HG02678 (cell line): ENCODE measurements at regions not wholly inside any gene's neighbourhood (a gene's known extent, or its start where the extent isn't known, plus 50 kb on each side); places are given as distances from the start of the nearest gene placed in this dataset.

Experiments used
- ATAC-seq: cut with Tn5 transposase; IDR thresholded peaks from one replicate; pipeline ENCODE4 v1.9.1; 2021; ENCODE audit warnings: mild to moderate bottlenecking, moderate library complexity; ENCODE audit not compliant: unreplicated experiment

- ATAC-seq, result no peak
These were observed 209.4 kb upstream of the CIBAR2 start for GRCh38 chr16:85321509-85322271.

GRCh38 chr16:85323230-85323960 is 211.1 kb upstream of the CIBAR2 start:
- ATAC-seq, result no peak

GRCh38 chr16:85323961-85324253 is 211.6 kb upstream of the CIBAR2 start:
- ATAC-seq, result no peak

- no peak for ATAC-seq
These were observed 212.2 kb upstream of the CIBAR2 start for GRCh38 chr16:85324488-85324887.

DNA sequence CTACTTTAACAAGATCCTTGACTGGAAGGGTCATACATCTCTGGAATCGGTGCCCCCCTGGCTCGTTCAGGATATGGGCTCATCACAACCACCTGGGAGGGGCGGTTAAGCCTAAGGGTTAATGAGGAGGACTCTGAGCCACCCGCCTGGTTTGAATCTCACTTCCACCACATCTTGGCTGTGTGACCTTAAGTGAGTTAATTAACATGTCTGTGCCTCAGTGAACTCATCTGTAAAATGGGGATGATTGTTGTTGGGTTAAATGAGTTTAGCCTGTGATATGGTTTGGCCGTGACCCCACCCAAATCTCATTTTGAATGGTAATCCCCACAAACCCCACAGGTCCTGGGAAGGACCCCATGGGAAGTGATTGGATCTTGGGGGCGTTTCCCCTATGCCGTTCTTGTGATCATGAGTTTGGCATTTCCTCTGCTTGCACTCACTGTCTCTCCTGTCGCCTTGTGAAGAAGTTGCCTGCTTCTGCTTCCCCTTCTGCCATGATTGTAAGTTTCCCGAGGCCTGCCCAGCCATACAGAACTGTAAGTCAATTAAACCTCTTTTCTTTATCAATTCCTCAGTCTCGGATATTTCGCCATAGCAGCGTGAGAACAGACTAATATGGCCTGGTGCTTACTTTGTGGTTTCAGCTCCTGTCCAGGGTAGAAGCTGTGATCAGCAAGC is 214.0 kb upstream of the CIBAR2 start:
- no peak for ATAC-seq

DNA sequence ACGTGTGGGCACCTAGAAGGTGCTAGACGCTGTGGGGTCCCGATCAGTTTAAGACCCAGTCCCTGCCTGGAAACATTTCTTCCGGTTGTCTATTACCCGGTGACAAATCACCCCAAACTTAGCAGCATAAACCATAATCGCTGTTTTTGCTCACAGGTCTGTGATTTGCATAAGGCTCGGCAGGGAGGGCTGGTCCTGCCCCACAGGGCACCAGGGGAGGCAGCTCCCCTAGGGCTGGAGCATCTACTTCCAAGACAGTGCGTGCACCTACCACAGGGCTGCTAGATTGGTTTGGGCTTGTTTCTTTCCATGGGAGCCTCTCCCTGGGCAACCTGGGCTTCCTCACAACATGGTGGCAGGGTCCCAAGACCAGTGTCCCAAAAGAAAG is 214.5 kb upstream of the CIBAR2 start:
- no peak for ATAC-seq

DNA sequence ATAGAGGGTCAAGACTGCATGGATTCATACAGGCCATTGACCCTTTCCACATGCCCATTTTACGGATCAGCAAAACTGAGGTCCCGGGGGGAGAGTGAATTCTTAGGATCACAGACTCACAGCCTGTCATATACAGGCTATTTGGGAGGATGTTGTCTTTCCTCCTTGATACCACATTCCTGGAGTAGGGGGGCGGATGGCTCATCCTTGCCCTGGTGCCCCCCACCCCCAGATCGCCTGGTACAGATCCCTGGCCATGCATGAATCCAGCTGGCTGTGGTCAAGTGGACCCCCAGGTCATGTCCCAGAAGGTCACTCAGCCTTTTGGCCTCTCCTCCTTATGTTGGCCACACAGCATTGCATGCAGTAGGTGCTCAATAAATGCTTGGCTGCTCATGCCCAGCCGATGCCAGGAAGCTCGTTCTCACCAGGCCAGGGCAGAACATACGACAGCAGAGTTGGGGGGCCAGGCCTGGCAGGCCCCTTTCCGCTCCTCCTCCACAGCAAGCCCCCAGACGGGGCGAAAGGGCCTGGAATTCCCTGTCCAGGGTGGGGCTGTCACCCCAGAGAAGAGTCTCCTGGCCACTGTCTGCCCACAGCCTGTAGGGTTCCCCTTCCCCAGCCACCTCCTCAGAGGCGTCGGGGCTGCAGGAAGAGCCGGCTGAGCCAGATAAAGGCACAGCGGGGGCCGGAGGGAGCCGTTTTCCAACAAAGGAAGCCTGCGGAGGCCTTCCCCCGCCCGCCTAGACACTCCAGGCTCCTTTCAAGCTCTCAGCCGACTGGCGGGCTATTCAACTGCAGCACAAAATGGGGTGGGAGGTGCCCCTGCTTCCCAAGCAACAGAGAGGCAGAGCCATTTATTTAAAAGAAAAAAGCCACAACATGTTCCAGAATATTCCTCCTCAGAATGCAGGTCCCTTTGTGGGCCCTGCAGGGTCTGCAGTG is 215.7 kb upstream of the CIBAR2 start:
- no peak for ATAC-seq

DNA sequence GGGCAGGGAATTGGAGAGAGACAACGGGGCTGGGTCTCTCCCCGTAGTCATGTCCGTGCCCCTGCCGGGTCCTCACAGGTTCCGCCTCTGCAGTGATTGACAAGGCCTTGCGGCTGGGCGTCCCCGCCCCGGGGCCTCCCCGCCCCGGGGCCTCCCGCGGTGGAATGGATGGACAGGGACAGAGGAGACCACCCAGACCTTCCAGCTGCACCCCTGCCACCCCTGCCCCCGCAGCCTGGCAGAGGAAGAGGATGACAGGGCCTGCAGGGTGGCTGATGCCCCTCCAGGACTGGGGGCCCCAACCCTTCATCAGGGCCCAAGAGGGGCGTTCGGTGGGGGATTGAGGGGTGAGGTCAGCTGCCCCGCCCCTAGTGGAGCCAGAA is 216.4 kb upstream of the CIBAR2 start:
- no peak for ATAC-seq

DNA sequence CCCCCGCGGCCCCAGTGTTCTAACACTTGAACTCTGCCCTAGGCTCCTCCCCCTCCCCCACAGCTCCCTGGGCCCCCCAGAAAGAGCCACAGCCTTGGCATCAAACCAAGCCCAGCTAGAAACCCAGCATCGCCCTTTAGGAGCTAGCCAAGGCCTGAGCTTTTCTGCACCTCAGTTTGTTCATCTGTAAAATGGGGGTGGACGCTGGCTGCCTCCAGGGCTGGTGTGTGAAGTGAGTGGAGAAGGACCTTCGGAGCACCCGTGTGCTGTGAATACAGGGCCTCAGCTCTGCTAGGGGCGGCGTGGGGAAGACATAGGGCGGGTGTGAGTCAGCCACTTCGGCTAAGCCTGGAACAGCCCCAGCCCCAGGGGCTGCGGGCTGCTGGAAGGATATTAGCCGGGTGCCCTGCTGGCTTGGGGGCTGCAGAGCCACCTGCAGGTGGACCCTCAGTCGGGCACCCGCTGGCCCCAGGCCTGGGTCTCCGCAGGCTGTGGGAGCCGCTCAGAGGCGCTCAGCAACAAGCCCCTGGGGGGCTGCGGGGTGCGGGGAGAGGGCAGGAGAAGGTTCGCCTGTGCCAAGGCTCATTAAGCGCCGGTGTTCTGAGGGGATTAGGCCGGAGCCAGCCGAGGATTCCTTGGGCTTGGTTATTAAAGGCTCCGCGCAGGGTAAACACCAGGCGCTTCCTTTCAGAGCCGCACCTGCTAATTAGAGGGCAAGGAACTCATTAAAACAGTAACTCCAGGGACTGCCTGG is 217.0 kb upstream of the CIBAR2 start:
- ATAC-seq, result no peak

GRCh38 chr16:85330006-85330693 is 217.9 kb upstream of the CIBAR2 start:
- no peak for ATAC-seq

GRCh38 chr16:85330694-85331188 is 218.5 kb upstream of the CIBAR2 start:
- ATAC-seq, result no peak

DNA sequence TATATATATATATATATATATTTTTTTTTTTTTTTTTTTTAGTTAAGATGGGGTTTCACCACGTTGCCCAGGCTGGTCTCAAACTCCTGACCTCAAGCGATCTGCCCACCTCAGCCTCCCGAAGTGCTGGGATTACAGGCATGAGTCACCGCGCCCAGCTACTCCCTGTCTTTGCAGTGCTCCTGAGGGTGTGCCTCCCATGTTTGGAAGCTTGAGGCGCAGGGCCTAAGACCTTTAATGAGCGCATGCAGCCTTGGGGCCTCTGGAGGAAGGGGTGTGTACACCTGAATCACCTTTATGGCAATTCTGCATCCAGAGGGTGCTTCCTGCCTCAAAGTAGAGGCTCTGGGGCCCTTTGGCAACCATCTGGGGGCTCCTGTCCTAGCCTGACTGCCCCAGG is 219.4 kb upstream of the CIBAR2 start:
- ATAC-seq, result no peak

- ATAC-seq, result no peak
These were observed 219.9 kb upstream of the CIBAR2 start for GRCh38 chr16:85332175-85332574.

DNA sequence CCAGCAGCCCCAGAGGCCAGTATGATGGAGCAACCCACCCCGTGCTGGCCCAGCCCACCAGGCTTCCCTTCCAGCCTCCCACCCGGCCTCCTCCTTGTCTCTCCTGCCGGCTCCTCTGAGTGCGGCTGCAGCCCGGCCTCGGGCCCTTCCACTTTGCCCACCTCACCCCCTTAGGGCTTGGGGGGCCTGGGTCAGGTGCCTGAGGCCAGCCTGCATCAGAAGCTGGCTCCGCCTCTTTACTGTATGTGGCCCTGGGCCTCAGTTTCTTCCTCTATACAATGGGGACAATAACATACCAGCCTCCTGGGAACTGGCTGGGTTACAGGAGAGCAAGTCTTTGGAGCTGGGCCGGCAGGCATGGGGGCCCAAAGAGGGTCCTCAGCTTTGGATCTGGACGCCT is 221.1 kb upstream of the CIBAR2 start:
- ATAC-seq, result no peak

DNA sequence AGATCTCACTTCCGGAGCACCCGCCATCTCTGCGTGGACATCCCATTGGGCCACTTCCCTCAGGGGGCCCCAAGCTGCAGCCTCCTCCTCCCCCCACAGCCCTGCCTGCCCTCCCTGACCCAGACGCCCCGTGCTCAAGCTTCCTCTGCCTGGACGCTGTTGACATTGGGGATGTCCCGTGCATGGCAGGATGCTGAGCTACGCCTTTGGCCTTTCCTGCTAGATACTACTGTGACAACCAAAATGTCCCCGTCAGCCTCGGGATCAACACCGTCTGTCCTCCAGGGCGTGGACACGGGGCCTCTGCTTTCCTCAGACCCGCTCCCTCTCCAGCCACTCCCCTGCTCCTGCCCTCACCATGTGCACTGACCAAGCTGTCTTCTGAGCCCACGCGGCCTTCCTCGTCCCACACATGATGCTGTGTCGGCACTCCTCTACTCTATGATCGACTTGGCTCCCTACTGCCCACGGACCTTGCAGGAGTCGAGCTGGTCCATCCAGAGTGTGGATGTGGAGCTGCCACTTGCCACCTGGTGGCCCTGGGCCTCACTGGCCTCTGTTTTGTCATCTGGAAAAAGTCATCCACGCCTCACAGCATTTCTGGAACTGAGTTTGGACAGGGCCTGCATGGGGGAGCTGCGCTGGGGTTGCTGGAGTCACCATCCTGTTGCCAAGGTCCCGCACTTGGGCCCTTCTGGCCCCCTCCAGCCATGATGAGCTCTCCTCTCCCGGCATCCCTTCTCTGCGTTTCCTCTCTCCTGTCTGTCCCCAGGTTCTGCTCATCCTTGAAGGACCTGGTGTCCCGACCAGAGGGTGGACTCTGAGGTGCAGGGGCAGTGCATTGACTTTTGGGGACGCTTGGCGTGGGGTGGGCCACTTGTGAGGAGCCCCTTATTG is 221.7 kb upstream of the CIBAR2 start:
- ATAC-seq, result no peak

DNA sequence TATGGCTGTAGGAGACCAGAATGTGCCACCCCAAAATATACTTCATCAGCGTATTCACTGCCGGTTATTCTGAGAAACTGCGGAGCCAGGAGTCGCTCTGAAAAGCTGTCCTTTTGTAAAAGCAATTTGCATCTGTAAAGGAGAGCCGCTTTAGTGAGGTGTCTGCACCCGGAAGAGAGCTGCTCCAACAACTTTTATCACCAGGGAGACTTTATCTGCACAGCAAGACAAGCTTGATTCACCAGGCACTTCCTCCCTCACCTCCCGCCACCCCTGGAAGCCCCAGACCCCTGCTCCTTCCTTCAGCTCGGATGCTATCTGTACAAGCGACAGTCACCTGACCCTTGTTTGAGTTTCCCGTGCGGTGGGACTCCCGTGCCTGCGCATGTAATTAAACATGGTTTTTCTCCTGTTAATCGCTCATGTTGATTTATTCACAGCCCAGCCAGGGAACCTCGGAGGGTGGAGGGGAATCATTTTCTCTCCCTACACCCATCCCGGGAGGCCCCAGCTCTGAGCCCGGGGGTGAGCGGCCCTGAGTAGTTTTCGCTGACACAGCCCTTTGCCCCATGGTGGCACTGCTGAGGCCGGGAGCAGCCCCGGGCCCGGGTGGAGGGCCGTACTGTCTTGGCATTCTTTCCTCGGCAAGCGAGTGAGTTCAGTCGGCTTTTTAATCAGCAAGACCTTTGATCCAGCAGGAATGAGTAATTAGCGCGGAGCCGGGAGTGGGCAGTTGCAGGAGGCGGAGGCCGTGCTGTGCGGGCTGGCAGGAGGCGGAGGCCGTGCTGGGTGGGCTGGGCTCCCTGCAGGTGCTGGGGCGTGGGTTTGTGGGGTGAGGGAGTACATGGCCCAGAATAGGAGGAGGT is 222.7 kb upstream of the CIBAR2 start:
- ATAC-seq, result no peak

GRCh38 chr16:85335584-85336491 is 223.6 kb upstream of the CIBAR2 start:
- no peak for ATAC-seq
